ENCODE measurements at regions not wholly inside any gene's neighbourhood (a gene's known extent, or its start where the extent isn't known, plus 50 kb on each side); places are given as distances from the start of the nearest gene placed in this dataset.

DNA sequence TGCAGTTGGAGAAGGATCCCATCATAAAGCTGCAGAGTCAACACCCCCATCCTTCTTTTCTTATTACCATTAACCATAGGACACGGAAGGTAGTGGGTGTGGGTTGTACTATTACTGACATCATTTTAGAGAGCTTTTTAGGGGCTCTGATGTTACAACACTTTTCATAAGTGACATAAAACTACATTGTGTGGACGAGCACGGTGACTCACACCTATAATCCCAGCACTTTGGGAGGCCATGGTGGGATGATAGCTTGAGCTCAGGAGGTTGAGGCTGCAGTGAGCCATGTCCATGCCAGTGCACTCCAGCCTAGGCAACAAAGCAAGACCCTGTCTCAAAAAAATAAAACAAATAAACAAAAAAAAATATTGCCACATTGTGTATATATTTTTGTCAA lies 167.1 kb downstream of the DUSP6 start:
- H3K9ac ChIP-seq (ENCODE audit: control insufficient read depth, extremely low read depth, insufficient read depth, low read length) = no peak overlapping the region
- H3K27me3 ChIP-seq (ENCODE audit: control insufficient read depth, extremely low read depth, insufficient read depth, low read length) = no peaks in the 10 kb centered on the region
- TF ChIP-seq, protein P1, sequence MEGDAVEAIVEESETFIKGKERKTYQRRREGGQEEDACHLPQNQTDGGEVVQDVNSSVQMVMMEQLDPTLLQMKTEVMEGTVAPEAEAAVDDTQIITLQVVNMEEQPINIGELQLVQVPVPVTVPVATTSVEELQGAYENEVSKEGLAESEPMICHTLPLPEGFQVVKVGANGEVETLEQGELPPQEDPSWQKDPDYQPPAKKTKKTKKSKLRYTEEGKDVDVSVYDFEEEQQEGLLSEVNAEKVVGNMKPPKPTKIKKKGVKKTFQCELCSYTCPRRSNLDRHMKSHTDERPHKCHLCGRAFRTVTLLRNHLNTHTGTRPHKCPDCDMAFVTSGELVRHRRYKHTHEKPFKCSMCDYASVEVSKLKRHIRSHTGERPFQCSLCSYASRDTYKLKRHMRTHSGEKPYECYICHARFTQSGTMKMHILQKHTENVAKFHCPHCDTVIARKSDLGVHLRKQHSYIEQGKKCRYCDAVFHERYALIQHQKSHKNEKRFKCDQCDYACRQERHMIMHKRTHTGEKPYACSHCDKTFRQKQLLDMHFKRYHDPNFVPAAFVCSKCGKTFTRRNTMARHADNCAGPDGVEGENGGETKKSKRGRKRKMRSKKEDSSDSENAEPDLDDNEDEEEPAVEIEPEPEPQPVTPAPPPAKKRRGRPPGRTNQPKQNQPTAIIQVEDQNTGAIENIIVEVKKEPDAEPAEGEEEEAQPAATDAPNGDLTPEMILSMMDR (optimal IDR thresholded peaks at IDR 0.05 in 1 of 3, IDR thresholded peaks at IDR 0.05 in 1 of 3, conservative IDR thresholded peaks at IDR 0.05 in 1 of 3; ENCODE audit: extremely low read depth in 1 of 3, insufficient read depth in 2 of 3, low read length in 3 of 3) = no peak
- no peak for TF ChIP-seq EZH2 (IDR thresholded peaks at IDR 0.05; ENCODE audit: low read length)
- peaks cover 2% of the 10 kb centered on the region for H3K9me3 ChIP-seq (ENCODE audit: control insufficient read depth, low read depth, low read length)
- dilution Hi-C loops (cut with MboI; ENCODE audit: extremely low pct_ligation_motif_present, low sequenced_read_pairs) = no loop called here
- H3K36me3 ChIP-seq (ENCODE audit: control insufficient read depth in 2 of 2, extremely low read depth in 1 of 2, insufficient read depth in 2 of 2, low read length in 2 of 2) = no peaks in the 10 kb centered on the region
- H4K20me1 ChIP-seq (ENCODE audit: control insufficient read depth, extremely low read depth, insufficient read depth, low read length) = no peaks in the 10 kb centered on the region
- H2AFZ ChIP-seq (ENCODE audit: control insufficient read depth, low read length) = no peak overlapping the region
- FAIRE-seq = no peak
- no peak overlapping the region for H3K27ac ChIP-seq (ENCODE audit: control insufficient read depth, insufficient read depth, low read length)
- H3K4me1 ChIP-seq (ENCODE audit: control insufficient read depth, extremely low read depth, insufficient read depth, low read length) = peaks cover 19% of the 10 kb centered on the region
- no peak for DNase-seq (ENCODE audit: low read depth, low spot score)
- no peak overlapping the region for H3K4me3 ChIP-seq (ENCODE audit: control insufficient read depth in 2 of 3, extremely low read depth in 1 of 3, insufficient read depth in 2 of 3, low read depth in 1 of 3, low read length in 3 of 3)
- no peak overlapping the region for H3K4me2 ChIP-seq (ENCODE audit: control insufficient read depth, extremely low read depth, insufficient read depth, low read depth, low read length)
- no peaks in the 10 kb centered on the region for H3K9me1 ChIP-seq (ENCODE audit: control insufficient read depth, extremely low read depth, insufficient read depth, low read length)
- H3K79me2 ChIP-seq (ENCODE audit: control insufficient read depth, insufficient read depth, low read length) = no peaks in the 10 kb centered on the region

DNA sequence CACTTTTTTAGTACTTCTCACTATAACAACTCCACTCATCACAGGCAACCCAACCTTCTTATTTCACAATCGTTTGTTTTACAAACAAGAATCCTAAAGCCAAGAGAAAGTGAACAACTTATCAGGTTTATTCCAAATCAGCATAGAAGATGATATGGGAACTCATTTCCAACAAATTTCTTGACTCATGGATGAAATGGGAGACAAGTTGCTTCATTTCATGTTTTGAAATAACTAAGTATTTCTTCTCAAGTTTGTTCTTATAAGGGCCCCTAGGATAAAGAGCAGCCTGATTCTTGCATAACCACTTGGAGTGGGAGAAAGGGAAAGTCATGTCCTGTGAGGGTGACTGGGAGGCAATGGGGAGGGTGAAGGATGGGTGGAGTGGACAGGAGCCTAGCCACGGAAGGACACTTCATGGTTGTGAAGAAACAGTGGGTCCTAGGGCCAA lies 168.3 kb downstream of the DUSP6 start:
- no peak for TF ChIP-seq EZH2 (IDR thresholded peaks at IDR 0.05; ENCODE audit: low read length)
- TF ChIP-seq, protein P1 (optimal IDR thresholded peaks at IDR 0.05 in 1 of 3, IDR thresholded peaks at IDR 0.05 in 1 of 3, conservative IDR thresholded peaks at IDR 0.05 in 1 of 3; ENCODE audit: extremely low read depth in 1 of 3, insufficient read depth in 2 of 3, low read length in 3 of 3) = no peak
- FAIRE-seq (no peak), DNase-seq (ENCODE audit: low read depth, low spot score) (no peak)
- Histone ChIP-seq H3K9me1 (ENCODE audit: control insufficient read depth, extremely low read depth, insufficient read depth, low read length) (no peaks in the 10 kb centered on the region), H3K79me2 (ENCODE audit: control insufficient read depth, insufficient read depth, low read length) (no peaks in the 10 kb centered on the region), H3K27me3 (ENCODE audit: control insufficient read depth, extremely low read depth, insufficient read depth, low read length) (no peaks in the 10 kb centered on the region), H3K27ac (ENCODE audit: control insufficient read depth, insufficient read depth, low read length) (no peak overlapping the region), H3K9ac (ENCODE audit: control insufficient read depth, extremely low read depth, insufficient read depth, low read length) (no peak overlapping the region), H3K4me3 (ENCODE audit: control insufficient read depth in 2 of 3, extremely low read depth in 1 of 3, insufficient read depth in 2 of 3, low read depth in 1 of 3, low read length in 3 of 3) (no peak overlapping the region), H4K20me1 (ENCODE audit: control insufficient read depth, extremely low read depth, insufficient read depth, low read length) (no peaks in the 10 kb centered on the region), H3K4me2 (ENCODE audit: control insufficient read depth, extremely low read depth, insufficient read depth, low read depth, low read length) (no peak overlapping the region), H3K4me1 (ENCODE audit: control insufficient read depth, extremely low read depth, insufficient read depth, low read length) (peaks cover 29% of the 10 kb centered on the region), H2AFZ (ENCODE audit: control insufficient read depth, low read length) (no peak overlapping the region), H3K9me3 (ENCODE audit: control insufficient read depth, low read depth, low read length) (no peaks in the 10 kb centered on the region), H3K36me3 (ENCODE audit: control insufficient read depth in 2 of 2, extremely low read depth in 1 of 2, insufficient read depth in 2 of 2, low read length in 2 of 2) (no peaks in the 10 kb centered on the region)
- dilution Hi-C loops (cut with MboI; ENCODE audit: extremely low pct_ligation_motif_present, low sequenced_read_pairs) = no loop called here
